OCI-LY1 (cell line): ENCODE measurements at regions not wholly inside any gene's neighbourhood (a gene's known extent, or its start where the extent isn't known, plus 50 kb on each side); places are given as distances from the start of the nearest gene placed in this dataset.

Source experiments
- CTCF ChIP-seq: fragments of 200-600 bp; sonication (generic), shearing (Covaris generic); IDR thresholded peaks from 2 replicates; pipeline ENCODE4 v1.5.1; 2017; ENCODE audit warnings: mild to moderate bottlenecking, antibody characterized with exemption, low read length, moderate library complexity, mixed read lengths
- EZH2 ChIP-seq: fragments of 200-600 bp; sonication (generic), shearing (Covaris generic); IDR thresholded peaks from 2 replicates; pipeline ENCODE4 v1.8.0; 2017; ENCODE audit warnings: borderline replicate concordance, mixed run types, mild to moderate bottlenecking, antibody characterized with exemption, low read length, moderate library complexity, mixed read lengths

- TF ChIP-seq CTCF = no peak
- no peak for TF ChIP-seq EZH2
Observed at GRCh38 chr20:59519707-59520014, 84.7 kb upstream of the PHACTR3 start.
